ENCODE measurements at regions not wholly inside any gene's neighbourhood (a gene's known extent, or its start where the extent isn't known, plus 50 kb on each side); places are given as distances from the start of the nearest gene placed in this dataset.
"Not testable (repeated sequence)": the region's sequence is repeated elsewhere in the genome, so short reads cannot be mapped to it uniquely, and the experiment has no call there.

DNA sequence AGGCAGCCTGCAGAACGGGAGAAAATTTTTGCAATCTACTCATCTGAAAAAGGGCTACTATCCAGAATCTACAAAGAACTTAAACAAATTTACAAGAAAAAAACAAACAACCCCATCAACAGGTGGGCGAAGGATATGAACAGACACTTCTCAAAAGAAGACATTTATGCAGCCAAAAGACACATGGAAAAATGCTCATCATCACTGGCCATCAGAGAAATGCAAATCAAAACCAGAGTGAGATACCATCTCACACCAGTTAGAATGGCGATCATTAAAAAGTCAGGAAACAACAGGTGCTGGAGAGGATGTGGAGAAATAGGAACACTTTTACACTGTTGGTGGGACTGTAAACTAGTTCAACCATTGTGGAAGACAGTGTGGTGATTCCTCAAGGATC is 113.7 kb upstream of the FBXL17 start:
- TF ChIP-seq, protein P1, sequence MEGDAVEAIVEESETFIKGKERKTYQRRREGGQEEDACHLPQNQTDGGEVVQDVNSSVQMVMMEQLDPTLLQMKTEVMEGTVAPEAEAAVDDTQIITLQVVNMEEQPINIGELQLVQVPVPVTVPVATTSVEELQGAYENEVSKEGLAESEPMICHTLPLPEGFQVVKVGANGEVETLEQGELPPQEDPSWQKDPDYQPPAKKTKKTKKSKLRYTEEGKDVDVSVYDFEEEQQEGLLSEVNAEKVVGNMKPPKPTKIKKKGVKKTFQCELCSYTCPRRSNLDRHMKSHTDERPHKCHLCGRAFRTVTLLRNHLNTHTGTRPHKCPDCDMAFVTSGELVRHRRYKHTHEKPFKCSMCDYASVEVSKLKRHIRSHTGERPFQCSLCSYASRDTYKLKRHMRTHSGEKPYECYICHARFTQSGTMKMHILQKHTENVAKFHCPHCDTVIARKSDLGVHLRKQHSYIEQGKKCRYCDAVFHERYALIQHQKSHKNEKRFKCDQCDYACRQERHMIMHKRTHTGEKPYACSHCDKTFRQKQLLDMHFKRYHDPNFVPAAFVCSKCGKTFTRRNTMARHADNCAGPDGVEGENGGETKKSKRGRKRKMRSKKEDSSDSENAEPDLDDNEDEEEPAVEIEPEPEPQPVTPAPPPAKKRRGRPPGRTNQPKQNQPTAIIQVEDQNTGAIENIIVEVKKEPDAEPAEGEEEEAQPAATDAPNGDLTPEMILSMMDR (conservative IDR thresholded peaks at IDR 0.05; ENCODE audit: low read depth in 2 of 2) = not testable (repeated sequence)
- TF ChIP-seq EZH2phosphoT487 (IDR thresholded peaks at IDR 0.05; ENCODE audit: unreplicated experiment); EZH2 (IDR thresholded peaks at IDR 0.05; ENCODE audit: low read depth, unreplicated experiment); POLR2AphosphoS5 (IDR thresholded peaks at IDR 0.05; ENCODE audit: low read depth); JUNB (IDR thresholded peaks at IDR 0.05; ENCODE audit: unreplicated experiment); ZNF114 (CRISPR knock-in tag; IDR thresholded peaks at IDR 0.05); CREB1 (CRISPR knock-in tag; IDR thresholded peaks at IDR 0.05; ENCODE audit: low read depth): not testable (repeated sequence)
- TF ChIP-seq, protein P2, sequence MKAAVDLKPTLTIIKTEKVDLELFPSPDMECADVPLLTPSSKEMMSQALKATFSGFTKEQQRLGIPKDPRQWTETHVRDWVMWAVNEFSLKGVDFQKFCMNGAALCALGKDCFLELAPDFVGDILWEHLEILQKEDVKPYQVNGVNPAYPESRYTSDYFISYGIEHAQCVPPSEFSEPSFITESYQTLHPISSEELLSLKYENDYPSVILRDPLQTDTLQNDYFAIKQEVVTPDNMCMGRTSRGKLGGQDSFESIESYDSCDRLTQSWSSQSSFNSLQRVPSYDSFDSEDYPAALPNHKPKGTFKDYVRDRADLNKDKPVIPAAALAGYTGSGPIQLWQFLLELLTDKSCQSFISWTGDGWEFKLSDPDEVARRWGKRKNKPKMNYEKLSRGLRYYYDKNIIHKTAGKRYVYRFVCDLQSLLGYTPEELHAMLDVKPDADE (IDR thresholded peaks at IDR 0.05) = not testable (repeated sequence)
- TF ChIP-seq, protein P3, sequence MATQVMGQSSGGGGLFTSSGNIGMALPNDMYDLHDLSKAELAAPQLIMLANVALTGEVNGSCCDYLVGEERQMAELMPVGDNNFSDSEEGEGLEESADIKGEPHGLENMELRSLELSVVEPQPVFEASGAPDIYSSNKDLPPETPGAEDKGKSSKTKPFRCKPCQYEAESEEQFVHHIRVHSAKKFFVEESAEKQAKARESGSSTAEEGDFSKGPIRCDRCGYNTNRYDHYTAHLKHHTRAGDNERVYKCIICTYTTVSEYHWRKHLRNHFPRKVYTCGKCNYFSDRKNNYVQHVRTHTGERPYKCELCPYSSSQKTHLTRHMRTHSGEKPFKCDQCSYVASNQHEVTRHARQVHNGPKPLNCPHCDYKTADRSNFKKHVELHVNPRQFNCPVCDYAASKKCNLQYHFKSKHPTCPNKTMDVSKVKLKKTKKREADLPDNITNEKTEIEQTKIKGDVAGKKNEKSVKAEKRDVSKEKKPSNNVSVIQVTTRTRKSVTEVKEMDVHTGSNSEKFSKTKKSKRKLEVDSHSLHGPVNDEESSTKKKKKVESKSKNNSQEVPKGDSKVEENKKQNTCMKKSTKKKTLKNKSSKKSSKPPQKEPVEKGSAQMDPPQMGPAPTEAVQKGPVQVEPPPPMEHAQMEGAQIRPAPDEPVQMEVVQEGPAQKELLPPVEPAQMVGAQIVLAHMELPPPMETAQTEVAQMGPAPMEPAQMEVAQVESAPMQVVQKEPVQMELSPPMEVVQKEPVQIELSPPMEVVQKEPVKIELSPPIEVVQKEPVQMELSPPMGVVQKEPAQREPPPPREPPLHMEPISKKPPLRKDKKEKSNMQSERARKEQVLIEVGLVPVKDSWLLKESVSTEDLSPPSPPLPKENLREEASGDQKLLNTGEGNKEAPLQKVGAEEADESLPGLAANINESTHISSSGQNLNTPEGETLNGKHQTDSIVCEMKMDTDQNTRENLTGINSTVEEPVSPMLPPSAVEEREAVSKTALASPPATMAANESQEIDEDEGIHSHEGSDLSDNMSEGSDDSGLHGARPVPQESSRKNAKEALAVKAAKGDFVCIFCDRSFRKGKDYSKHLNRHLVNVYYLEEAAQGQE (IDR thresholded peaks at IDR 0.05; ENCODE audit: unreplicated experiment) = not testable (repeated sequence)
- TF ChIP-seq, protein P4, sequence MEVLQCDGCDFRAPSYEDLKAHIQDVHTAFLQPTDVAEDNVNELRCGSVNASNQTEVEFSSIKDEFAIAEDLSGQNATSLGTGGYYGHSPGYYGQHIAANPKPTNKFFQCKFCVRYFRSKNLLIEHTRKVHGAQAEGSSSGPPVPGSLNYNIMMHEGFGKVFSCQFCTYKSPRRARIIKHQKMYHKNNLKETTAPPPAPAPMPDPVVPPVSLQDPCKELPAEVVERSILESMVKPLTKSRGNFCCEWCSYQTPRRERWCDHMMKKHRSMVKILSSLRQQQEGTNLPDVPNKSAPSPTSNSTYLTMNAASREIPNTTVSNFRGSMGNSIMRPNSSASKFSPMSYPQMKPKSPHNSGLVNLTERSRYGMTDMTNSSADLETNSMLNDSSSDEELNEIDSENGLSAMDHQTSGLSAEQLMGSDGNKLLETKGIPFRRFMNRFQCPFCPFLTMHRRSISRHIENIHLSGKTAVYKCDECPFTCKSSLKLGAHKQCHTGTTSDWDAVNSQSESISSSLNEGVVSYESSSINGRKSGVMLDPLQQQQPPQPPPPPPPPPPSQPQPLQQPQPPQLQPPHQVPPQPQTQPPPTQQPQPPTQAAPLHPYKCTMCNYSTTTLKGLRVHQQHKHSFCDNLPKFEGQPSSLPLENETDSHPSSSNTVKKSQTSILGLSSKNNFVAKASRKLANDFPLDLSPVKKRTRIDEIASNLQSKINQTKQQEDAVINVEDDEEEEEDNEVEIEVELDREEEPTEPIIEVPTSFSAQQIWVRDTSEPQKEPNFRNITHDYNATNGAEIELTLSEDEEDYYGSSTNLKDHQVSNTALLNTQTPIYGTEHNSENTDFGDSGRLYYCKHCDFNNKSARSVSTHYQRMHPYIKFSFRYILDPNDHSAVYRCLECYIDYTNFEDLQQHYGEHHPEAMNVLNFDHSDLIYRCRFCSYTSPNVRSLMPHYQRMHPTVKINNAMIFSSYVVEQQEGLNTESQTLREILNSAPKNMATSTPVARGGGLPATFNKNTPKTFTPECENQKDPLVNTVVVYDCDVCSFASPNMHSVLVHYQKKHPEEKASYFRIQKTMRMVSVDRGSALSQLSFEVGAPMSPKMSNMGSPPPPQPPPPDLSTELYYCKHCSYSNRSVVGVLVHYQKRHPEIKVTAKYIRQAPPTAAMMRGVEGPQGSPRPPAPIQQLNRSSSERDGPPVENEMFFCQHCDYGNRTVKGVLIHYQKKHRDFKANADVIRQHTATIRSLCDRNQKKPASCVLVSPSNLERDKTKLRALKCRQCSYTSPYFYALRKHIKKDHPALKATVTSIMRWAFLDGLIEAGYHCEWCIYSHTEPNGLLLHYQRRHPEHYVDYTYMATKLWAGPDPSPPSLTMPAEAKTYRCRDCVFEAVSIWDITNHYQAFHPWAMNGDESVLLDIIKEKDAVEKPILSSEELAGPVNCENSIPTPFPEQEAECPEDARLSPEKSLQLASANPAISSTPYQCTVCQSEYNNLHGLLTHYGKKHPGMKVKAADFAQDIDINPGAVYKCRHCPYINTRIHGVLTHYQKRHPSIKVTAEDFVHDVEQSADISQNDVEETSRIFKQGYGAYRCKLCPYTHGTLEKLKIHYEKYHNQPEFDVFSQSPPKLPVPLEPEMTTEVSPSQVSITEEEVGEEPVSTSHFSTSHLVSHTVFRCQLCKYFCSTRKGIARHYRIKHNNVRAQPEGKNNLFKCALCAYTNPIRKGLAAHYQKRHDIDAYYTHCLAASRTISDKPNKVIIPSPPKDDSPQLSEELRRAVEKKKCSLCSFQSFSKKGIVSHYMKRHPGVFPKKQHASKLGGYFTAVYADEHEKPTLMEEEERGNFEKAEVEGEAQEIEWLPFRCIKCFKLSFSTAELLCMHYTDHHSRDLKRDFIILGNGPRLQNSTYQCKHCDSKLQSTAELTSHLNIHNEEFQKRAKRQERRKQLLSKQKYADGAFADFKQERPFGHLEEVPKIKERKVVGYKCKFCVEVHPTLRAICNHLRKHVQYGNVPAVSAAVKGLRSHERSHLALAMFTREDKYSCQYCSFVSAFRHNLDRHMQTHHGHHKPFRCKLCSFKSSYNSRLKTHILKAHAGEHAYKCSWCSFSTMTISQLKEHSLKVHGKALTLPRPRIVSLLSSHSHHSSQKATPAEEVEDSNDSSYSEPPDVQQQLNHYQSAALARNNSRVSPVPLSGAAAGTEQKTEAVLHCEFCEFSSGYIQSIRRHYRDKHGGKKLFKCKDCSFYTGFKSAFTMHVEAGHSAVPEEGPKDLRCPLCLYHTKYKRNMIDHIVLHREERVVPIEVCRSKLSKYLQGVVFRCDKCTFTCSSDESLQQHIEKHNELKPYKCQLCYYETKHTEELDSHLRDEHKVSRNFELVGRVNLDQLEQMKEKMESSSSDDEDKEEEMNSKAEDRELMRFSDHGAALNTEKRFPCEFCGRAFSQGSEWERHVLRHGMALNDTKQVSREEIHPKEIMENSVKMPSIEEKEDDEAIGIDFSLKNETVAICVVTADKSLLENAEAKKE (CRISPR knock-in tag; IDR thresholded peaks at IDR 0.05) = not testable (repeated sequence)

All from GM23338 (cell line).